ENCODE measurements at regions not wholly inside any gene's neighbourhood (a gene's known extent, or its start where the extent isn't known, plus 50 kb on each side); places are given as distances from the start of the nearest gene placed in this dataset.

GRCh38 chr4:58515226-58515625 is 1405.0 kb upstream of the IGFBP7 start:
- Histone ChIP-seq H3K4me1 (ENCODE audit: control insufficient read depth, insufficient read depth, low read length) (no peaks in the 10 kb centered on the region), H3K79me2 (ENCODE audit: control insufficient read depth, insufficient read depth, low read length) (no peaks in the 10 kb centered on the region), H3K4me3 (no peak overlapping the region), H3K27me3 (replicated peaks in 1 of 2; ENCODE audit: control insufficient read depth in 2 of 2, insufficient read depth in 2 of 2, low read length in 1 of 2) (no peaks in the 10 kb centered on the region), H4K20me1 (ENCODE audit: control insufficient read depth, insufficient read depth) (no peaks in the 10 kb centered on the region), H2AFZ (ENCODE audit: control insufficient read depth, low read depth, low read length) (no peak overlapping the region), H3K36me3 (ENCODE audit: control insufficient read depth in 2 of 2, insufficient read depth in 2 of 2, low read length in 1 of 2) (no peaks in the 10 kb centered on the region), H3K9ac (ENCODE audit: control insufficient read depth, insufficient read depth, low read length) (no peak overlapping the region), H3K27ac (ENCODE audit: control insufficient read depth, insufficient read depth) (no peak overlapping the region), H3K4me2 (ENCODE audit: control insufficient read depth, insufficient read depth) (no peak overlapping the region), H3K9me3 (replicated peaks; ENCODE audit: control insufficient read depth, insufficient read depth, low read length) (no peaks in the 10 kb centered on the region)
- no peak for TF ChIP-seq MXI1 (IDR thresholded peaks at IDR 0.05; ENCODE audit: low read depth, low read length)
- TF ChIP-seq KDM1A (IDR thresholded peaks at IDR 0.05; ENCODE audit: borderline replicate concordance) = no peak
- TF ChIP-seq E2F8 (IDR thresholded peaks at IDR 0.05; ENCODE audit: low read depth, partially characterized antibody) = no peak
- TF ChIP-seq ZNF217 (IDR thresholded peaks at IDR 0.05) = no peak
- TF ChIP-seq ZNF24 (IDR thresholded peaks at IDR 0.05) = no peak
- no peak for TF ChIP-seq IKZF1 (conservative IDR thresholded peaks at IDR 0.05)
- no peak for TF ChIP-seq SMAD1 (IDR thresholded peaks at IDR 0.05; ENCODE audit: low read depth, partially characterized antibody)
- no peak for TF ChIP-seq TAF1 (IDR thresholded peaks at IDR 0.05; ENCODE audit: borderline replicate concordance, low read depth, low read length)
- TF ChIP-seq NR2F1 (conservative IDR thresholded peaks at IDR 0.05) = no peak
- no peak for TF ChIP-seq BCLAF1 (IDR thresholded peaks at IDR 0.05)
- no peak for TF ChIP-seq GABPA (IDR thresholded peaks at IDR 0.05; ENCODE audit: low read depth)
- no peak for TF ChIP-seq NBN (IDR thresholded peaks at IDR 0.05)
- ATAC-seq (no peak), DNase-seq (ENCODE audit: low read depth, low spot score) (no peak), FAIRE-seq (no peak)
- RAD21 ChIA-PET (ENCODE audit: unreplicated experiment) = no interaction called here
- CTCF ChIA-PET = no interaction called here
- no TSS peak for BruUV-seq (replicated peaks)
- SMC1A ChIA-PET (ENCODE audit: uncharacterized antibody, unreplicated experiment) = no interaction called here
- 0% methylated on average over 1 of the region's 1 CpG for WGBS (ENCODE audit: insufficient coverage, insufficient replicate concordance, low lambda C conversion rate, missing lambda C conversion rate)
- intact Hi-C loops (cut with micrococcal nuclease; ENCODE audit: unreplicated experiment) = no loop called here
- POLR2A ChIA-PET = no interaction called here
- in situ Hi-C loops (cut with MboI) = no loop called here

Measured in GM12878 (cell line).